CD4-positive, alpha-beta T cell treated with Interleukin-21 for 1 hour (primary cell): ENCODE measurements at regions not wholly inside any gene's neighbourhood (a gene's known extent, or its start where the extent isn't known, plus 50 kb on each side); places are given as distances from the start of the nearest gene placed in this dataset.

Experiments used
- DNase-seq: peaks from one replicate; pipeline ENCODE4 v3.0.0-alpha.2; 2020

- DNase-seq = no peak
Observed at GRCh38 chr2:62296832-62297623, 101.1 kb downstream of the B3GNT2 start.

- DNase-seq = no peak
Observed at GRCh38 chr2:62296034-62296831, 100.3 kb downstream of the B3GNT2 start.

- no peak for DNase-seq
Observed at GRCh38 chr2:62293490-62294271, 97.8 kb downstream of the B3GNT2 start.

GRCh38 chr2:62293151-62293489, 97.2 kb downstream of the B3GNT2 start:
- DNase-seq = no peak

GRCh38 chr2:62292190-62292589, 96.3 kb downstream of the B3GNT2 start:
- no peak for DNase-seq

- no peak for DNase-seq
Observed at GRCh38 chr2:62291517-62292137, 95.7 kb downstream of the B3GNT2 start.

- no peak for DNase-seq
Observed at GRCh38 chr2:62291052-62291451, 95.1 kb downstream of the B3GNT2 start.

GRCh38 chr2:62287899-62288880, 92.3 kb downstream of the B3GNT2 start:
- DNase-seq = peak; percentile 62

GRCh38 chr2:62287282-62287681, 91.4 kb downstream of the B3GNT2 start:
- DNase-seq = no peak

- no peak for DNase-seq
Observed at GRCh38 chr2:62286089-62286785, 90.3 kb downstream of the B3GNT2 start.

- no peak for DNase-seq
Observed at GRCh38 chr2:62284980-62285379, 89.1 kb downstream of the B3GNT2 start.

GRCh38 chr2:62284471-62284870, 88.6 kb downstream of the B3GNT2 start:
- no peak for DNase-seq

GRCh38 chr2:62283147-62283546, 87.2 kb downstream of the B3GNT2 start:
- no peak for DNase-seq

- no peak for DNase-seq
Observed at GRCh38 chr2:62281663-62282062, 85.7 kb downstream of the B3GNT2 start.

GRCh38 chr2:62277688-62278087, 81.8 kb downstream of the B3GNT2 start:
- no peak for DNase-seq
